WTC11 (cell line): ENCODE measurements at regions not wholly inside any gene's neighbourhood (a gene's known extent, or its start where the extent isn't known, plus 50 kb on each side); places are given as distances from the start of the nearest gene placed in this dataset.

ENCODE experiments used
- ATAC-seq: fragments of 200-7000 bp; cut with Tn5 transposase; 2 replicates; pipeline ENCODE4 v1.10.0; 2021; ENCODE audit warnings: mild to moderate bottlenecking, moderate library complexity
- CTCF ChIA-PET: fragments of 300-600 bp; sonication (Branson Sonifier 250); formaldehyde crosslinking; loops from one replicate; lab custom pipeline; 2021; ENCODE audit warnings: antibody characterized with exemption; lab: Charles Lee
- POLR2A ChIA-PET: fragments of 350-600 bp; sonication (Branson Sonifier 250); formaldehyde crosslinking; loops from one replicate; lab custom pipeline; 2021; ENCODE audit warnings: antibody characterized with exemption; lab: Charles Lee
- DNase-seq: peaks from one replicate; pipeline ENCODE4 v3.0.0; 2021; ENCODE audit warnings: low spot score
- H3K27ac Mint-ChIP-seq: 2 replicates; pipeline ENCODE4 v1.8.0; 2021; ENCODE audit warnings: mixed read lengths
- H3K27me3 Mint-ChIP-seq: 2 replicates; pipeline ENCODE4 v1.8.0; 2021; ENCODE audit warnings: low read depth, mild to moderate bottlenecking, moderate library complexity, mixed read lengths
- H3K36me3 Mint-ChIP-seq: 2 replicates; pipeline ENCODE4 v1.8.0; 2021; ENCODE audit warnings: mixed read lengths
- H3K4me1 Mint-ChIP-seq: 2 replicates; pipeline ENCODE4 v1.8.0; 2022; ENCODE audit warnings: mixed read lengths
- H3K4me3 Mint-ChIP-seq: 2 replicates; pipeline ENCODE4 v1.8.0; 2021; ENCODE audit warnings: mild to moderate bottlenecking, moderate library complexity, mixed read lengths
- H3K9me3 Mint-ChIP-seq: 2 replicates; pipeline ENCODE4 v1.8.0; 2021; ENCODE audit warnings: mixed read lengths
- ATF3 ChIP-seq: sonication (generic); formaldehyde crosslinking; conservative IDR thresholded peaks from 2 replicates; pipeline ENCODE4 v1.8.1; 2022; ENCODE audit warnings: mild to moderate bottlenecking, missing genetic modification reagents
- CBFB ChIP-seq: sonication (generic); formaldehyde crosslinking; IDR thresholded peaks from 2 replicates; pipeline ENCODE4 v1.8.1; 2022; ENCODE audit warnings: mild to moderate bottlenecking, low read depth, missing genetic modification reagents
- ESRRA ChIP-seq: sonication (generic); formaldehyde crosslinking; IDR thresholded peaks from 2 replicates; pipeline ENCODE4 v1.8.1; 2022; ENCODE audit warnings: mild to moderate bottlenecking, missing genetic modification reagents, borderline replicate concordance
- IRF1 ChIP-seq: sonication (generic); formaldehyde crosslinking; IDR thresholded peaks from 2 replicates; pipeline ENCODE4 v1.8.0; 2023; ENCODE audit warnings: missing genetic modification reagents
- MYBL2 ChIP-seq: sonication (generic); formaldehyde crosslinking; IDR thresholded peaks from 2 replicates; pipeline ENCODE4 v1.8.1; 2023; ENCODE audit warnings: mild to moderate bottlenecking, moderate library complexity, missing genetic modification reagents
- NFATC4 ChIP-seq: fragments of 250-450 bp; sonication (Bioruptor Pico); IDR thresholded peaks from 2 replicates; pipeline ENCODE4 v1.9.0; 2021; ENCODE audit warnings: mild to moderate bottlenecking
- RORB ChIP-seq: fragments of 250-450 bp; sonication (Bioruptor Pico); IDR thresholded peaks from 2 replicates; pipeline ENCODE4 v1.9.0; 2021; ENCODE audit warnings: mild to moderate bottlenecking
- USF1 ChIP-seq: sonication (generic); formaldehyde crosslinking; IDR thresholded peaks from 2 replicates; pipeline ENCODE4 v1.8.0; 2022; ENCODE audit warnings: mild to moderate bottlenecking, missing genetic modification reagents
- ZMAT4 ChIP-seq: fragments of 250-450 bp; sonication (Bioruptor Pico); IDR thresholded peaks from 2 replicates; pipeline ENCODE4 v1.9.0; 2021; ENCODE audit warnings: mild to moderate bottlenecking
- ZNF532 ChIP-seq: fragments of 250-450 bp; sonication (Bioruptor Pico); IDR thresholded peaks from 2 replicates; pipeline ENCODE4 v1.9.0; 2021; ENCODE audit warnings: mild to moderate bottlenecking, borderline replicate concordance
- TF ChIP-seq, protein P1 (sequence below): sonication (generic); formaldehyde crosslinking; IDR thresholded peaks from 2 replicates; pipeline ENCODE4 v1.8.0; 2023; ENCODE audit warnings: missing genetic modification reagents, mild to moderate bottlenecking, borderline replicate concordance
- TF ChIP-seq, protein P2 (sequence below): fragments of 250-450 bp; sonication (Bioruptor Pico); IDR thresholded peaks from 2 replicates; pipeline ENCODE4 v1.8.0; 2021; ENCODE audit warnings: mild to moderate bottlenecking
- TF ChIP-seq, protein P3 (sequence below): sonication (generic); formaldehyde crosslinking; IDR thresholded peaks from 2 replicates; pipeline ENCODE4 v1.8.0; 2023; ENCODE audit warnings: mild to moderate bottlenecking, missing genetic modification reagents
- TF ChIP-seq, protein P4 (sequence below): fragments of 250-450 bp; sonication (Bioruptor Pico); conservative IDR thresholded peaks from 2 replicates; pipeline ENCODE4 v1.9.0; 2021; ENCODE audit warnings: mild to moderate bottlenecking
- TF ChIP-seq, protein P5 (sequence below): fragments of 250-450 bp; sonication (Bioruptor Pico); IDR thresholded peaks from 2 replicates; pipeline ENCODE4 v2.1.2; 2022; ENCODE audit warnings: mild to moderate bottlenecking, moderate library complexity

DNA sequence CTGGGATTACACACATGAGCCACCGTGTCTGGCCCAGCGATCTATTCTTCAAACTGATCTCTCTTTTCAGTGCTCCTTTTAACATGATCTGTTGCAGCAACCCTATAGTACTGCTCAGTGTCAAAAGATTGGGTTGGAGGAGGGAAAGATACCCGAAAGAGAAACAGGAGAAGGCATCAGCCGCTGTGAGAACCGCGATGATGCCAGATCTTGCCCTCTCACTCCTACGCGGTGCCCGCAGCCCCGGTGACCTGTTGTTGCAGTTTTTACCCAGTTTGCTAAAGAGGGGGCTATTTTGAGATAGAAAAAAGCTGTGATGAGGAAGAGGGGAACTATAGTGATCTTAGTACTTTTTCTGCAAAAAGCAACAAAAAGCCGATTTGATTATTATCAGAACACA lies 335.5 kb downstream of the KCNS3 start:
- no peaks in the 10 kb centered on the region for H3K9me3 Mint-ChIP-seq
- H3K27ac Mint-ChIP-seq = no peak overlapping the region
- TF ChIP-seq, protein P1, sequence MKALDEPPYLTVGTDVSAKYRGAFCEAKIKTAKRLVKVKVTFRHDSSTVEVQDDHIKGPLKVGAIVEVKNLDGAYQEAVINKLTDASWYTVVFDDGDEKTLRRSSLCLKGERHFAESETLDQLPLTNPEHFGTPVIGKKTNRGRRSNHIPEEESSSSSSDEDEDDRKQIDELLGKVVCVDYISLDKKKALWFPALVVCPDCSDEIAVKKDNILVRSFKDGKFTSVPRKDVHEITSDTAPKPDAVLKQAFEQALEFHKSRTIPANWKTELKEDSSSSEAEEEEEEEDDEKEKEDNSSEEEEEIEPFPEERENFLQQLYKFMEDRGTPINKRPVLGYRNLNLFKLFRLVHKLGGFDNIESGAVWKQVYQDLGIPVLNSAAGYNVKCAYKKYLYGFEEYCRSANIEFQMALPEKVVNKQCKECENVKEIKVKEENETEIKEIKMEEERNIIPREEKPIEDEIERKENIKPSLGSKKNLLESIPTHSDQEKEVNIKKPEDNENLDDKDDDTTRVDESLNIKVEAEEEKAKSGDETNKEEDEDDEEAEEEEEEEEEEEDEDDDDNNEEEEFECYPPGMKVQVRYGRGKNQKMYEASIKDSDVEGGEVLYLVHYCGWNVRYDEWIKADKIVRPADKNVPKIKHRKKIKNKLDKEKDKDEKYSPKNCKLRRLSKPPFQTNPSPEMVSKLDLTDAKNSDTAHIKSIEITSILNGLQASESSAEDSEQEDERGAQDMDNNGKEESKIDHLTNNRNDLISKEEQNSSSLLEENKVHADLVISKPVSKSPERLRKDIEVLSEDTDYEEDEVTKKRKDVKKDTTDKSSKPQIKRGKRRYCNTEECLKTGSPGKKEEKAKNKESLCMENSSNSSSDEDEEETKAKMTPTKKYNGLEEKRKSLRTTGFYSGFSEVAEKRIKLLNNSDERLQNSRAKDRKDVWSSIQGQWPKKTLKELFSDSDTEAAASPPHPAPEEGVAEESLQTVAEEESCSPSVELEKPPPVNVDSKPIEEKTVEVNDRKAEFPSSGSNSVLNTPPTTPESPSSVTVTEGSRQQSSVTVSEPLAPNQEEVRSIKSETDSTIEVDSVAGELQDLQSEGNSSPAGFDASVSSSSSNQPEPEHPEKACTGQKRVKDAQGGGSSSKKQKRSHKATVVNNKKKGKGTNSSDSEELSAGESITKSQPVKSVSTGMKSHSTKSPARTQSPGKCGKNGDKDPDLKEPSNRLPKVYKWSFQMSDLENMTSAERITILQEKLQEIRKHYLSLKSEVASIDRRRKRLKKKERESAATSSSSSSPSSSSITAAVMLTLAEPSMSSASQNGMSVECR (CRISPR knock-in tag) = no peak
- TF ChIP-seq ZMAT4 (CRISPR knock-in tag) (no peak), ZNF532 (CRISPR knock-in tag) (no peak), ESRRA (no peak), ATF3 (CRISPR knock-in tag) (no peak), NFATC4 (no peak), IRF1 (CRISPR knock-in tag) (no peak), USF1 (no peak), MYBL2 (CRISPR knock-in tag) (no peak)
- TF ChIP-seq, protein P2, sequence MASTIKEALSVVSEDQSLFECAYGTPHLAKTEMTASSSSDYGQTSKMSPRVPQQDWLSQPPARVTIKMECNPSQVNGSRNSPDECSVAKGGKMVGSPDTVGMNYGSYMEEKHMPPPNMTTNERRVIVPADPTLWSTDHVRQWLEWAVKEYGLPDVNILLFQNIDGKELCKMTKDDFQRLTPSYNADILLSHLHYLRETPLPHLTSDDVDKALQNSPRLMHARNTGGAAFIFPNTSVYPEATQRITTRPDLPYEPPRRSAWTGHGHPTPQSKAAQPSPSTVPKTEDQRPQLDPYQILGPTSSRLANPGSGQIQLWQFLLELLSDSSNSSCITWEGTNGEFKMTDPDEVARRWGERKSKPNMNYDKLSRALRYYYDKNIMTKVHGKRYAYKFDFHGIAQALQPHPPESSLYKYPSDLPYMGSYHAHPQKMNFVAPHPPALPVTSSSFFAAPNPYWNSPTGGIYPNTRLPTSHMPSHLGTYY = no peak
- DNase-seq = no peak
- no peak overlapping the region for H3K4me3 Mint-ChIP-seq
- H3K4me1 Mint-ChIP-seq = 0 out of 2 replicates have a peak, but pooled peaks cover 4% of the 10 kb centered on the region
- ChIA-PET POLR2A (no interaction called here), CTCF (no interaction called here)
- ATAC-seq = no peak
- H3K27me3 Mint-ChIP-seq = no peaks in the 10 kb centered on the region
- no peaks in the 10 kb centered on the region for H3K36me3 Mint-ChIP-seq

DNA sequence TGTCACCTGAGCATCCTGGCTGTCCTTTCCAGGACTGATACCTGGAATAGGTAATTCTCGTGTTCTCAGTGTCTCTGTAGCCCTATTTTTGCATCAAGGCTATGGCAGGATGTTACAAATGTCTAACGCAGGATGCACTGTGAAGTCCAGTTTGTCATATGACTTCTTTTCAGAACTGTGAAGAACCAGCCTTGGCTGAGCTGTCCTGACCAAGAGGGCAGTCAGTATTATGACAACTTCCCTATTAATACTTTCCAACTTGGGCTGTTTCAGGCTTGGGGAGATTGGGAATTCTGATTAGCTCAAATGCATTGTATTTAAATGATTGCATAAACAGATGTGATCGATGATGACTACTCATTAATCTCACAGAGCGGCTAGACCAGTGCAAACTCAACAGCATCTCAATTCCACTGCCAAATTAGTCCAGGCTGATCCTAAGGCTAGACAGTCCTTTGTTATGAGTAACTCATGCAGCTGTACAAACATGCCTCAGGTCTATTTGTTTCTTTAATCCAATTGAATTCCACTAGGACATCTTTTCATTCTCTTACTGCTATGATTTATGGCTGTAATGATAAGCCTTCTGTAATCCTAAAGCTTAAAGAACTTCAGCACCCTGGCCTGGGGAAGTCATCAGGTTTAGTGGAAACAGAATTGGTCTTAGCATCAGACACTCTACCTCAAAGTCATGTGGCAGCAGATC lies 331.6 kb downstream of the KCNS3 start:
- DNase-seq (no peak), ATAC-seq (no peak)
- Mint-ChIP-seq H3K4me3 (no peak overlapping the region), H3K4me1 (0 out of 2 replicates have a peak, but pooled peaks cover 4% of the 10 kb centered on the region), H3K36me3 (no peaks in the 10 kb centered on the region), H3K27me3 (no peaks in the 10 kb centered on the region), H3K27ac (no peak overlapping the region), H3K9me3 (no peaks in the 10 kb centered on the region)
- CTCF ChIA-PET = no interaction called here
- POLR2A ChIA-PET = no interaction called here
- TF ChIP-seq, protein P3, sequence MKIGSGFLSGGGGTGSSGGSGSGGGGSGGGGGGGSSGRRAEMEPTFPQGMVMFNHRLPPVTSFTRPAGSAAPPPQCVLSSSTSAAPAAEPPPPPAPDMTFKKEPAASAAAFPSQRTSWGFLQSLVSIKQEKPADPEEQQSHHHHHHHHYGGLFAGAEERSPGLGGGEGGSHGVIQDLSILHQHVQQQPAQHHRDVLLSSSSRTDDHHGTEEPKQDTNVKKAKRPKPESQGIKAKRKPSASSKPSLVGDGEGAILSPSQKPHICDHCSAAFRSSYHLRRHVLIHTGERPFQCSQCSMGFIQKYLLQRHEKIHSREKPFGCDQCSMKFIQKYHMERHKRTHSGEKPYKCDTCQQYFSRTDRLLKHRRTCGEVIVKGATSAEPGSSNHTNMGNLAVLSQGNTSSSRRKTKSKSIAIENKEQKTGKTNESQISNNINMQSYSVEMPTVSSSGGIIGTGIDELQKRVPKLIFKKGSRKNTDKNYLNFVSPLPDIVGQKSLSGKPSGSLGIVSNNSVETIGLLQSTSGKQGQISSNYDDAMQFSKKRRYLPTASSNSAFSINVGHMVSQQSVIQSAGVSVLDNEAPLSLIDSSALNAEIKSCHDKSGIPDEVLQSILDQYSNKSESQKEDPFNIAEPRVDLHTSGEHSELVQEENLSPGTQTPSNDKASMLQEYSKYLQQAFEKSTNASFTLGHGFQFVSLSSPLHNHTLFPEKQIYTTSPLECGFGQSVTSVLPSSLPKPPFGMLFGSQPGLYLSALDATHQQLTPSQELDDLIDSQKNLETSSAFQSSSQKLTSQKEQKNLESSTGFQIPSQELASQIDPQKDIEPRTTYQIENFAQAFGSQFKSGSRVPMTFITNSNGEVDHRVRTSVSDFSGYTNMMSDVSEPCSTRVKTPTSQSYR (CRISPR knock-in tag) = no peak
- TF ChIP-seq RORB (CRISPR knock-in tag) (no peak), CBFB (CRISPR knock-in tag) (no peak)
- TF ChIP-seq, protein P4, sequence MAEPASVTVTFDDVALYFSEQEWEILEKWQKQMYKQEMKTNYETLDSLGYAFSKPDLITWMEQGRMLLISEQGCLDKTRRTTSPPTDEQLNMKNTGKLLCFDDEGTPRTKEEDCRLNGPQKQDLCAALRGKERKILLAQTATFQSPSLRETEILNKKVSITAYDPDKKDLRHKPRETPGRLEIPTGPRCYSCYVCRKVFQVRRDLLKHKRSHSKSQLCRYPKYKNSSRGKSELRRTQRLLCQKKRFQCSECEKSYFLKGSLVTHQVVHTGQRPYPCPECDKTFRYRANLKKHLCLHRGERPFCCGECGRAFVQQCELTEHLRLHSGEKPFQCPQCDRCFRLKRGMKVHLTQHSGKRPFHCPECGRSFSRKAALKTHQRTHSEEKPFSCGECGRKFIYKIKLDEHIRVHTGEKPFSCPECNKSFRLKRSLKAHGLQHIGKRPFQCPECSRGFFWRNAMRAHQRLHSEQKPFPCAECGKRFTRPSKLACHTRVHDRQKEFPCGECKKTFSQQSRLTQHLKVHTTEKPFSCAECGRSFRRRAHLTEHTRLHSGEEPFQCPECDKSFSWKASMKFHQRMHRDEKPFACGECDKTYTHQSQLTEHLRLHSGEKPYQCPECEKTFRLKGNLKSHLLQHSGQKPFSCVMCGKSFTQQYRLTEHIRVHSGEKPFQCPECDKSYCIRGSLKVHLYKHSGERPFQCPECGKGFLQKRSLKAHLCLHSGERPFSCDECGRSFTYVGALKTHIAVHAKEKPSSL (CRISPR knock-in tag) = no peak
- TF ChIP-seq, protein P5, sequence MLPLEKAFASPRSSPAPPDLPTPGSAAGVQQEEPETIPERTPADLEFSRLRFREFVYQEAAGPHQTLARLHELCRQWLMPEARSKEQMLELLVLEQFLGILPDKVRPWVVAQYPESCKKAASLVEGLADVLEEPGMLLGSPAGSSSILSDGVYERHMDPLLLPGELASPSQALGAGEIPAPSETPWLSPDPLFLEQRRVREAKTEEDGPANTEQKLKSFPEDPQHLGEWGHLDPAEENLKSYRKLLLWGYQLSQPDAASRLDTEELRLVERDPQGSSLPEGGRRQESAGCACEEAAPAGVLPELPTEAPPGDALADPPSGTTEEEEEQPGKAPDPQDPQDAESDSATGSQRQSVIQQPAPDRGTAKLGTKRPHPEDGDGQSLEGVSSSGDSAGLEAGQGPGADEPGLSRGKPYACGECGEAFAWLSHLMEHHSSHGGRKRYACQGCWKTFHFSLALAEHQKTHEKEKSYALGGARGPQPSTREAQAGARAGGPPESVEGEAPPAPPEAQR = no peak
